GM21381 (cell line): ENCODE measurements at regions not wholly inside any gene's neighbourhood (a gene's known extent, or its start where the extent isn't known, plus 50 kb on each side); places are given as distances from the start of the nearest gene placed in this dataset.
A peak's percentile ranks its signal among the peaks of the same experiment; 100 is the strongest.
"Not testable (repeated sequence)": the region's sequence is repeated elsewhere in the genome, so short reads cannot be mapped to it uniquely, and the experiment has no call there.

ENCODE experiments used
- ATAC-seq: cut with Tn5 transposase; IDR thresholded peaks from one replicate; pipeline ENCODE4 v1.9.1; 2021; ENCODE audit warnings: mild to moderate bottlenecking, moderate library complexity; ENCODE audit not compliant: unreplicated experiment

- ATAC-seq = no peak
These were observed 448.6 kb downstream of the ZIC3 start for GRCh38 chrX:138014577-138014976.

- ATAC-seq = no peak
These were observed 452.3 kb downstream of the ZIC3 start for GRCh38 chrX:138018145-138018799.

- ATAC-seq = no peak
These were observed 455.0 kb downstream of the ZIC3 start for GRCh38 chrX:138020941-138021340.

- ATAC-seq = no peak
These were observed 460.3 kb downstream of the ZIC3 start for GRCh38 chrX:138026211-138026610.

GRCh38 chrX:138031715-138032114 is 465.8 kb downstream of the ZIC3 start:
- no peak for ATAC-seq

GRCh38 chrX:138034136-138034535 is 468.2 kb downstream of the ZIC3 start:
- no peak for ATAC-seq

GRCh38 chrX:138037548-138037947 is 471.6 kb downstream of the ZIC3 start:
- no peak for ATAC-seq

GRCh38 chrX:138057883-138058282 is 492.0 kb downstream of the ZIC3 start:
- ATAC-seq = no peak

- no peak for ATAC-seq
These were observed 493.0 kb downstream of the ZIC3 start for GRCh38 chrX:138058931-138059330.

- no peak for ATAC-seq
These were observed 501.5 kb downstream of the ZIC3 start for GRCh38 chrX:138067415-138067814.

- ATAC-seq = no peak
These were observed 507.7 kb downstream of the ZIC3 start for GRCh38 chrX:138073626-138074025.

- no peak for ATAC-seq
These were observed 516.3 kb downstream of the ZIC3 start for GRCh38 chrX:138082251-138082650.

- no peak for ATAC-seq
These were observed 517.0 kb downstream of the ZIC3 start for GRCh38 chrX:138082896-138083295.

GRCh38 chrX:138110910-138111309 is 545.0 kb downstream of the ZIC3 start:
- ATAC-seq = not testable (repeated sequence)

GRCh38 chrX:138127314-138127713 is 561.4 kb downstream of the ZIC3 start:
- no peak for ATAC-seq

- peak; percentile 77 for ATAC-seq
These were observed 562.2 kb downstream of the ZIC3 start for GRCh38 chrX:138128027-138128671.

- ATAC-seq = no peak
These were observed 560.8 kb downstream of the FGF13 start for GRCh38 chrX:138150709-138151108.

- no peak for ATAC-seq
These were observed 553.7 kb downstream of the FGF13 start for GRCh38 chrX:138157850-138158249.

GRCh38 chrX:138191998-138192397 is 519.5 kb downstream of the FGF13 start:
- no peak for ATAC-seq

GRCh38 chrX:138229718-138230117 is 481.8 kb downstream of the FGF13 start:
- no peak for ATAC-seq

GRCh38 chrX:138240266-138240665 is 471.3 kb downstream of the FGF13 start:
- ATAC-seq = no peak

- no peak for ATAC-seq
These were observed 457.5 kb downstream of the FGF13 start for GRCh38 chrX:138254001-138254400.

GRCh38 chrX:138255373-138255772 is 456.1 kb downstream of the FGF13 start:
- no peak for ATAC-seq
